ENCODE measurements at regions not wholly inside any gene's neighbourhood (a gene's known extent, or its start where the extent isn't known, plus 50 kb on each side); places are given as distances from the start of the nearest gene placed in this dataset.

- TF ChIP-seq CTCF (IDR thresholded peaks at IDR 0.05; ENCODE audit: low read depth, low read length) (no peak), EZH2phosphoT487 (IDR thresholded peaks at IDR 0.05; ENCODE audit: low read depth) (no peak)
Measured at GRCh38 chr10:21309427-21309826, 216.1 kb downstream of the SKIDA1 start.

Measured in OCI-LY3 (cell line).